HFFc6 (cell line): ENCODE measurements at regions not wholly inside any gene's neighbourhood (a gene's known extent, or its start where the extent isn't known, plus 50 kb on each side); places are given as distances from the start of the nearest gene placed in this dataset.
A peak's percentile ranks its signal among the peaks of the same experiment; 100 is the strongest.

Experiments
- DNase-seq: peaks from one replicate; pipeline ENCODE4 v3.0.0-alpha.2; 2018
- H3K27ac Mint-ChIP-seq: 2 replicates; pipeline ENCODE4 v1.8.0; 2020; ENCODE audit warnings: mild to moderate bottlenecking, mixed read lengths
- H3K27me3 Mint-ChIP-seq: 2 replicates; pipeline ENCODE4 v1.8.0; 2021; ENCODE audit warnings: mild to moderate bottlenecking, moderate library complexity, mixed read lengths; ENCODE audit not compliant: insufficient read depth
- H3K36me3 Mint-ChIP-seq: 2 replicates; pipeline ENCODE4 v1.8.0; 2021; ENCODE audit warnings: low read depth, mixed read lengths
- H3K4me1 Mint-ChIP-seq: 2 replicates; pipeline ENCODE4 v1.8.0; 2020; ENCODE audit warnings: low read depth, mixed read lengths
- H3K4me3 Mint-ChIP-seq: 2 replicates; pipeline ENCODE4 v1.8.0; 2020; ENCODE audit warnings: mild to moderate bottlenecking, moderate library complexity, mixed read lengths
- H3K9me3 Mint-ChIP-seq: 2 replicates; pipeline ENCODE4 v1.8.0; 2020; ENCODE audit warnings: mild to moderate bottlenecking, mixed read lengths
- CTCF ChIP-seq: fragments of 200-600 bp; sonication (generic); IDR thresholded peaks from 2 replicates; pipeline ENCODE4 v1.5.0; 2021; ENCODE audit warnings: antibody characterized with exemption, mild to moderate bottlenecking

GRCh38 chr1:172882791-172883386 is 167.9 kb downstream of the TNFSF18 start:
- TF ChIP-seq CTCF = no peak
- Mint-ChIP-seq H3K9me3 (peaks cover 10% of the 10 kb centered on the region; the same call in 1 of the 2 replicates), H3K27me3 (no peaks in the 10 kb centered on the region), H3K4me1 (peaks cover 44% of the 10 kb centered on the region), H3K36me3 (peaks cover 18% of the 10 kb centered on the region), H3K27ac (peak overlapping the region; percentile 24; the same call in 1 of the 2 replicates), H3K4me3 (peak overlapping the region; percentile 27; the same call in 1 of the 2 replicates)
- no peak for DNase-seq

GRCh38 chr1:172883387-172883791 is 167.4 kb downstream of the TNFSF18 start:
- peaks cover 18% of the 10 kb centered on the region for H3K36me3 Mint-ChIP-seq
- H3K4me1 Mint-ChIP-seq = peaks cover 44% of the 10 kb centered on the region
- peak overlapping the region; percentile 44 for H3K27ac Mint-ChIP-seq
- H3K9me3 Mint-ChIP-seq = peaks cover 10% of the 10 kb centered on the region; the same call in 1 of the 2 replicates
- no peaks in the 10 kb centered on the region for H3K27me3 Mint-ChIP-seq
- no peak for DNase-seq
- H3K4me3 Mint-ChIP-seq = peak overlapping the region; percentile 27; the same call in 1 of the 2 replicates
- TF ChIP-seq CTCF = no peak

- H3K4me1 Mint-ChIP-seq = peaks cover 44% of the 10 kb centered on the region
- H3K27me3 Mint-ChIP-seq = peaks cover under 1% of the 10 kb centered on the region; the same call in 1 of the 2 replicates
- H3K27ac Mint-ChIP-seq = peak overlapping the region; percentile 44
- H3K9me3 Mint-ChIP-seq = peaks cover 10% of the 10 kb centered on the region; the same call in 1 of the 2 replicates
- TF ChIP-seq CTCF = no peak
- H3K4me3 Mint-ChIP-seq = peak overlapping the region; percentile 27; the same call in 1 of the 2 replicates
- H3K36me3 Mint-ChIP-seq = peaks cover 18% of the 10 kb centered on the region
- no peak for DNase-seq
Observed at GRCh38 chr1:172883844-172884243, 166.9 kb downstream of the TNFSF18 start.

GRCh38 chr1:172885411-172885810 is 165.3 kb downstream of the TNFSF18 start:
- peak; percentile 58 for DNase-seq
- peaks cover 44% of the 10 kb centered on the region for H3K4me1 Mint-ChIP-seq

GRCh38 chr1:172885971-172886370 is 164.8 kb downstream of the TNFSF18 start:
- Mint-ChIP-seq H3K27me3 (peaks cover 1% of the 10 kb centered on the region; the same call in 1 of the 2 replicates), H3K36me3 (peaks cover 10% of the 10 kb centered on the region; the same call in 1 of the 2 replicates), H3K4me3 (0 out of 2 replicates have a peak overlapping the region, but pooled peaks have one; percentile 17), H3K4me1 (peaks cover 44% of the 10 kb centered on the region), H3K27ac (peak overlapping the region; percentile 79), H3K9me3 (no peaks in the 10 kb centered on the region)
- no peak for TF ChIP-seq CTCF
- DNase-seq = peak; percentile 62

More at GRCh38 chr1:172885411-172885810, 165.3 kb downstream of the TNFSF18 start:
- peak overlapping the region; percentile 79 for H3K27ac Mint-ChIP-seq
- H3K9me3 Mint-ChIP-seq = no peaks in the 10 kb centered on the region
- no peak overlapping the region for H3K4me3 Mint-ChIP-seq
- TF ChIP-seq CTCF = no peak
- peaks cover 15% of the 10 kb centered on the region; the same call in 1 of the 2 replicates for H3K36me3 Mint-ChIP-seq
- H3K27me3 Mint-ChIP-seq = peaks cover 1% of the 10 kb centered on the region; the same call in 1 of the 2 replicates
